GM19043 (cell line): ENCODE measurements at regions not wholly inside any gene's neighbourhood (a gene's known extent, or its start where the extent isn't known, plus 50 kb on each side); places are given as distances from the start of the nearest gene placed in this dataset.

ENCODE experiments used
- ATAC-seq: cut with Tn5 transposase; IDR thresholded peaks from one replicate; pipeline ENCODE4 v1.9.1; 2021; ENCODE audit warnings: low read depth; ENCODE audit not compliant: unreplicated experiment

DNA sequence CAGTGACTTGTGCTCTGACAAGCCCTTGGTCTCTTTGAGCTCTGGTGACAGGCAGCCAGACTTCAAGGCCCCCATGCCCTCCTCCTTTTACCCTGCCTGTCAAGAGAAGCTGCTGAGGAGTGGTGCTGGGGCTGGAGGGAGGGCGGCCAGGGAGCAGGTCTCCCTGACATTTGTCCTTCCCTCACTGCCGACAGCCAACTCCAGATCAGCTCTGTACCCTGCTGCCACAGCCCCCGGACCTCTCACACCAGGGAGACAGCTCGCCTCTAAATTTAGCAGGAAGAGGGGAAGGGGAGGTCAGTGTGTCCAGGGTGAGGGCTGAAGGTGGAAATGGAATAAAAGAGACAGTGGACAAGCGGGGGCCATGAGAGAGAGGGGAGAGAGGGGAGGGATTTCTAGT is 155.8 kb downstream of the TDRD15 start:
- ATAC-seq = no peak

DNA sequence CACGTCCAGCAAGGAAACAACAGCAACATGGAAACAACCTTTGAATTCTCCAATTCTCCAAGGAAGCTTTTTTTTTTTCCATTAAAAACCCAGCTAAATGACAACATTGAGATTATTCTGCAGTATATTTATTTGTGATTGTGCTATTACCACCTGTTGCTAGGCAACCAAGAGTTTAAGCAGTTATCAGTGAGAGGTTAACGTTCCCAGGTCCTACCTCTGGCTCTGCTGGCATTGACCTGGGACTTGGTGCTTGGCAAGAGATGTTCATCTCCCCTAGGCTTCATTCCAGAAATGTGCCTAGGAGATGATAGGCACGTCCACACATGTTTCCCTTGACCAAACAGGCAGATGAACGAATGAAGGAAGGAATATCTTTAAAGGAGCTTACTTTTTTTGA is 157.0 kb downstream of the TDRD15 start:
- no peak for ATAC-seq

DNA sequence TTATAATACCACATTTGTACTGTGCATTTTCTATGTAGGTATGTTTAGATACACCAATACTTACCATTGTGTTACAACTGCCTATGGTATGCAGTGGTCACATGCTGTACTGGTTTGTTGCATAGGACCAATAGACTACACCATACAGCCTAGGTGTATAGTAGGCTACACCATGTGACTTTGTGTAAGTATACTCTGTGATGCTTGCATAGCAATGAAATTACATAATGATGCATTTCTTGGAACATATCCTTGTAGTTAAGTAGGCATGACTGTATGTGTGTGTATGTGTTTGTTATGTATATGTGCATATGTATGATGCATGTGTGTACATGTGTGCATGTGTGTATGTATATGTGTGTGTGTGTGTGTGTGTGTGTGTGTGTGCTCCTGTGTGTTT is 157.6 kb downstream of the TDRD15 start:
- ATAC-seq = no peak

DNA sequence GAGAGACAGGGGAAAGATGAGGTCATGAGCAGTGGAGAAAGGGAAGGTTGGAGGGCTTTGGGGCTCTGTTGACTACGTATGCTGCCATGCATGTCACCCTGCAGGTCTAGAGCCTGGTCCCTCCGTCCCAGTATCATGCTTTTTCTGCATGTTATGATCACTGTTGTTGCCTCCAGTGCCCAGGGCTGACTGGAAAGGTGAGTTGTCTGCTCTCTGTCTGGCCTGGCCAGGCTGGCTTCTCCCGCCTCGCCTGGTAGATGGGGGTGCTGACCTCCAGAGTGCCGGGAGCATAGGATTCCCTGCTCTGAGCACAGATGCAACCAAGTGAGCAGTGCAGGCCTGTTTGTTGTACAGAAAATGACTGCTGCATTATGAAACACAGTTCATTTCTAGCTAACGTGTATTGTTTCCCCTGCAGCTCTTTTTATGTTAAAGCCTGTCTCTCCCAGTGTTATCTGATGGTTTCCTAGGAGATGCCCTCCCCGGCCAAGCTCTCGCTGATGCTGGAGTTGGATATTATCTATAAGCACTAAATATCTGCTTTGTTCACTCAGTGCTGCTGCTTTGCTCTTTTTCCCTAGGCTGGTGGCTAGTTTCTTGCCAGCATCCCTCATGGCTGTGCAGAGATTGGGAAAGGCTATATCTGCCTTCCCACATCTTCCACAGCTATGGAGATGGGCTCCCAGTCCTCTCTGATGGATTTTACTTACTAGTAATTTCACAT is 158.2 kb downstream of the TDRD15 start:
- ATAC-seq = no peak

DNA sequence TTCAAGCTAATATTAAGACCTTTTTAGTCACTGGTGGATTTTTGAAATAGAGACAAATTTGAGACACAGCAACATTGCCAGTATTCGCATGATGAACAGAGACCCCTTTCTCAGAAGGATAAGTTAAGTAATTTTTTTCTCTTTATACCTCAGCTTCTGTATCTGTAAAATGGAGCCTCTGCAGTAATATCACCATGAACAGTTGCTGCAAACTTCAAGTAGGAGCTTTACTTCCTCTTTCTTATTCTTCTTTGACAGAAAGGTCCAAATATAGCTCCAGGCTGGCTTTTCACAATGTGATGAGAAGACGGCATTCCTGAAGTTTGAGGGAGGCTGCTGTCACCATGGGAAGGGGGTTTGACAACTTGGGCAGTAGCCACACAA is 158.7 kb downstream of the TDRD15 start:
- no peak for ATAC-seq

DNA sequence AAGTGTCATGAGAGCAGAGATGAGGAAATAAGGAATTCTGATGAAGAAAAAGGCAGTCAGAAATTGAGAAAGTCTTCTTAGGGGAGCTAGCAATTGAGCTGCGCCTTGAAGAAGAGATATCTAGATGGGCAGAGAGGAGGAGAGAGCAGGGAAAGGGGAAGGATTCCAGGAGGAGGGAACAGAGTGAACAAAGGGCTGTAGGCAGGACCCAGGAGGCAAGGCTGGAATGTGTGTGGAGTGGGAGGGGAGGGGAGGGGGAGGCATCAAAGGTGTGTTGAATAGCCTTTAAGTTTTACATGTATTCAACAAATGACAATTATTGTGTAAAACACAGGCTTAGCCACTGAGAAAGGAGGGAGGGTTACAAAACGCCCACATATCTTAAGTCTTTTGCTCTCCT is 164.5 kb downstream of the TDRD15 start:
- no peak for ATAC-seq

DNA sequence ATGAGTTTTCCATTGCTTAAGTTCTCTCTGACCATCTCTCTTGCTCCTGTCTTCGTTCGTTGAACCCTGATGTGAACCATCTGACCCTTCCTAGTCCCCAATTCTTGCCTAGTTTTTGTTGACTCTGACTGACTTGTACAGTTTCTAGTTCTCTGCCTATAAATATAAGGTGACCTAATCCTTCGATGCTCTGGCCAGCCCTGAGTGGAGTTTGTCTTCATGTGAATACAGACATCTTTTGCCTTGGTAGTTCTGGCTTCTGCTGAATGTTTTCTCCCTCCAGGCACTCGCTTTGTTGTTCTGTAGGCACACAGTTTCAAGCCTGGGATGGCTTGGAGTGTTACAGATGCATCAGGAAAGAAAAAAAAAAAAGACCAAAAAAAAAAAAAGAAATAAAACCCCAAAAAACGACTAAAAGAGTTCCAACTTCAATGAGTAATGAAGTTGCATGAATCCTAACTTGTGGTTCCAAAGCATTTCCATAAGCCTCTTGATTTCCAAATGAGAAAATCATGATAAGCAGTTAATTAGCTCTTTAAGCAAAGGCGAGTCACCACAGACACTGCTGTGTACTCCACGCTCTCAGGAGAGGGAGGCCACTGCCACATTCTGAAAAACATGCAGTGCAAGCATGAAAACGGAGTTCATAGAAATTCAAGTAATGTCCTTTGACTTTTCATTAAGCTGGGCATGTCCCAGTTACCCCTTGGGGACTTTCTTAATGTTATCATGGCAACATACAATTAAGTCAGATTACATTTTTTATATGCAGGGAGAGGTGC is 165.2 kb downstream of the TDRD15 start:
- no peak for ATAC-seq

DNA sequence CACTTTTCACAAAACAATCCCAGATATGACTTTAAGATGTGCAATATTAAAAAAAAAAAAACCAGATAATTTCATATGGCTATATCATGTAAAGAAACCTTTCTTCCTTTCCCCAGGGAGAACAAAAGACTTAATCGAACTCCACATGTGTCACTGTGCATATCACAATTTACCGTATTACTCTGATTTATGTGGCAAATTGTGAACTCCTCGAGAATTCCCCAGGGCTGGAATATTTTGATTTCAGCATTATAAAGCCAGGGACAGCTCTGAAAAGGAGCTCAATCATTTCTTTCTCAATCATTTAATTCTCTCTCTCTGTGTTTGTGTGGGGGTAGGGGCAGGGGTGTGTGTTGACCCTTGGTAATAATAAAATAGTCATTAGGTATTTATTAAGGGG is 165.8 kb downstream of the TDRD15 start:
- no peak for ATAC-seq

DNA sequence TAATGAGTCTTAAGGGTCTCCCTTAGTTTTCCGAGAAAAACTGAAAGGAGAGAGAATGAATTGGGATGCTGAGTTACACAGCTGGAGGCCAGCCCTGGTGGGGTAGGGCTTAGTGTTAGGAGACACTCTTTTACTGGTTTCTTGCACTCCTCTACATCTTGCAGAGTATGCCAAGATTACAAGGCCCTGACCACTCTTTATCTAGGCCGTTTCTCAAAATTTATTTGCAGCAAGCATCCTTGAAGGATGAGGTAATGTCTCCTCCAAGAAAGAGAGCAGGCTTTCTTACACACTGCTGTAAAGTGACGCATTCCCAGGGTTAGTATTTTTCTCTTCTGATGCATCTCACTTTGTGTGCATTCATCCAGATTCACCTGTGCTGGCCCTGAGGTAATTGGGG is 166.2 kb downstream of the TDRD15 start:
- no peak for ATAC-seq

DNA sequence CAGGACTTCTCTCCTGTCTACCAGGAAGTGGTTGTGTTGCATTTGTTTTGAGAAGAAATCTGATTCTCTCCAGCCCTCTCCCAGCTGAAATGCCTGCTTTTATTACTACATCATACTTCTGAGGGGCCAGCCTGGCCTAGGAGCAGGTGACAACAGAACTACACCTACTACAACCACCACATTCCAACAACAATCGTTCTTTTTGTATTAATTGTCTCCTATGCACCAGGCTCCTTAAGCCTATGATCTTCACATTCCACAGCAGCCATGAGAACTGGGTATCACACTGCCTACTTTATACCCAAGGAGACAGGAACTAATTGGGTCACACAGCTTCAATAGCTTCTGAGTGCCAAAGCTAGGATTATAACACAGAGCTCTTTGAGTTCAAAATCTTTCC is 167.7 kb downstream of the TDRD15 start:
- ATAC-seq = no peak

DNA sequence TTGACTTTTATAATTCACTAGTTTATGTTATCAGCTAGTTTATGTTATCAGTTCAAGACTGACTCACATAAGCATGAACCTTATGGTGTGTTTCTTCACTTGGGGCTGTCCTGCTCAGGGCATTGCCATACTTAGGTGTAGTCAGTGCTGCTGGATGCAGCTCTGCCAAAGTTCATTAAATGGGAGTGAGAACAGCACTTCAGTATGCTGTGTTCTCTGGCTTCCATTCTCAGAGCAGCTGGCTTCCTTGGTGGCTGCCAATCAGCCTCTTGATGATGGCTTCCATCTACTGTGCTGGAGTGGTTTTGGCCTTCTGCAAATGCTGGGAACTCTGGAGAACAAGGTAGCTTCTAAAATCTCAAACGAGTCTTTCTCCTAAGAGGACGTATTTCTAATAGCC is 170.7 kb downstream of the TDRD15 start:
- ATAC-seq = no peak

DNA sequence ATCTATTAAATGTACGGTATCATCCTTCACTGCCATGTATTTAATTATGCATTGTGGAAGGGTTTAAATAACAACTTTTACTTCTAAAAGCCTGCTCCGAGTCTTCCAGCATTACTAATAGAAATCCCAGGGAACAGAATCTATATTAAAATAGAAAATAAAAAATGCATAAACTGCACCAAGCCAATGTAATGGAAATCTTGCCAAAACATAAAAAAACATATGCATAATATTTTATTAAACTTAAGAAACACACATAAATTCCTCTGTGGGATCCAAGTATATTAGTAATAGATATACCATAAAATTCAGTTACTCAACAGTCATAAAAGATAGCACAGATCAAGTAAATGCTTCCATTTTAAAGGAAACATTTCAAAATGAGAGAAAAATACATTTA is 175.6 kb downstream of the TDRD15 start:
- ATAC-seq = no peak

DNA sequence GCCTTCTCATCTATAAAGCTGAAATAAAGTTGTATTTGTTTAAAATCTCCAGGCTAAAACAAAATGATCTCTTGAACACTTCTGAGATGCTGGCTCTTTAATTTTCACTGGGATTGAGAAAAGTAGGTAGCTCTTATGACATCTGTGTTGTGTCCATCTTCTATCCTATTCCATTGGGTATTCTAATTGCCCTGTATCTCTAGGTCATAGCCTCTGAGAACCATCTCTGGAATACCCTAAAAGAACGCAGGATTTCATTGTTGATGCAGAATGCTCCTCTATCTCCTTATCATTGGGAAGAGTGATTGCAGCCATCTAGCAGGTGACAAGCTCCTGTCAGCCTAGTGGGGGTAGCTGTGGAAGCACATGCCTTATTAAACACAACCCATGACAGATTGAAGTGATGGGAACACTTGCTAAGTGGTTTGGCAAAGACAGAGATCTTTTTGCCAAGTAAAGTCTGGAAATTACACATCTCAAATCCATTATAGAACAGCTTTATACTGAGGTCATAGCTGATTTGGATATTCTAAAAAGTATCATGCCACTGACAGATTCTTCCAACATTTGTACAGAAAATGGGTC is 178.2 kb downstream of the TDRD15 start:
- no peak for ATAC-seq

DNA sequence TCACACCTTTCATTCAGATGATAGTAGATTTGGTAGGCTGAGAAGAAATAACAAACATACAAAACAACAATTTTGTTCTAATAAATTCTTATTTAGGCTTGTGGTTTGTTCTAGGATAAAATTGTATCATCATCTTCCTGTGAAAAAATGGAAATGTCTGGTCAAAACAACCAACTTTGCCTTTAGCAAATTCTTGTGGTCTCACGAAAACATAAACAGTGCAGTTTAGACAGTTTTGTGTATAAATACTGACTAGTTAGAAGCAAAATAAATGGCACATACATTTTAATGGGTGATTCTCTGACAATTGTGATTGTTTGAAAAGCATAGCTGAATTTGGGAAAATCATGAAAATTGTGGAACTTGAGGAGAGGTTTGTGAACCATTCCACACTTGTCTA is 180.1 kb downstream of the TDRD15 start:
- no peak for ATAC-seq

DNA sequence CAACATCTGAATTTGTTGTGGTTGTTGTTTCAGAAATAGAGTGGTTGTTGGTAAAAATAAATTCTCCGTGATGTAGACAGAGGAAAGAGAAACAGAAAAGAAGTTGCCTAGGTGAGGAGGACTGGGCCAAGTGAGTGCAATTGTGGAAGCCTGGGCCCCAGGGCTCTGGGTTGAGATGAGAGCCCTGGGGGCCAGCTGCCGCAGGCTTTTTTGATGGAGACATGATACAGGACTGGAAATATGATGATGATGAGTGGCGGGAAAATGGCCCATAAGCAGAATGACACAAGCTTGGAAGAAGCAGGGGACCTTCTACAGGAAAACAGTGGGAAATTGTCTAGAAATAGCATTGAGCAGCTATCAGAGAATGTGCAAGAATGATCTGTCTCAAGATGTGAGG is 181.8 kb downstream of the TDRD15 start:
- no peak for ATAC-seq

DNA sequence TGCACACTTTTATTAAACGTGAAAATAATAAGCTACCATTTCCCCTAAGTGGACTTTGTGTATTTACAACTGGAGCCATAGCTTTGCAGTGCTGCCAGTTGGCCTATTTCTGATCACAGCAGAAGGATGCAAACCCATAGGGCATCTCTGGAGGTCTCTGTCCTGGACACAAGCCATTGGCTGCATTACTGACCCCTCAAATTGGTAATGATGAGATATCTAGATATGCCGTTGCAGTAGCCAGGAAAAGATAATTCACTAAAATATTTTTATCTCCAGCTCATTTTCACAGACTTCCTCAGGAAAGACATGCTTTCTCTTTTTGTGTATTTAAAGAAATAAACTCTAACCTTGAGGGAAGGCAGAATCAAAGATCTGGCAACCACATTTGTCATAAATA is 182.5 kb downstream of the TDRD15 start:
- no peak for ATAC-seq

DNA sequence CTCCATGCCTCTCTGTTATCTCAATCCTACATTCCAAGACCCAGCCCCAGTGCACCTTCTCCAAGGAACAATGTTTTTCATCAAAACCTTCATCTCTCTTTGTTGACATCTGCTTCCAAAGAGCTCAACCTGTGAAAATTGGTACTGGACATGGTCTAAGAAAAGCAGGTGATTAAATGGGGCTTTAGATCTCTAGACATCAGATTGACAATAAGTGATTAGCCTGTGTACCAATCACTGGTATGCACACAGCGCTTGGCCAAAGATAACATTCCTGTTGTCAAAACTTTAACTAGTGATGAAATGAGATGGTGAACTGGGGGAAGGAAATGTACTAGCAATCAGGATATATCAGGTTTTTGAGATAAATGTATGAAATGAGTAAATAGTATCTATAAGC is 183.3 kb downstream of the TDRD15 start:
- ATAC-seq = no peak

DNA sequence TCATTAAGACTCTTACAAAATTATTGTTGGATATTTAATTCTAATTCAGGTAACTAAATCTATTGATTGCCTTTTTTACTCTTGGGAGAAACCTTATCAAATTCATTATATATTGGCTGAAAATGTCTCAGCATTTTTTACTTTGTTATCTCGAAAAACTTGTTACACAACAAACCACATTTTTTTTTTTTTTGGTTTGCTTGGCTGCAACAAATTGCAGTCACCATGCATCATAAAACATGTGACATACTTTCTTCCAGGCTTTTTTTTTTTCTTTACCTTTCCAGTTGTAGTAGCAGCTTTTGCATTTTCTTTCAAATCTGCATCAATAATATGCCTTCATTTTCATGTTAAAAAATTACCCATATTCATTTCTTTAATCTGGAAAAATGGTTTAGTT is 186.7 kb downstream of the TDRD15 start:
- no peak for ATAC-seq

DNA sequence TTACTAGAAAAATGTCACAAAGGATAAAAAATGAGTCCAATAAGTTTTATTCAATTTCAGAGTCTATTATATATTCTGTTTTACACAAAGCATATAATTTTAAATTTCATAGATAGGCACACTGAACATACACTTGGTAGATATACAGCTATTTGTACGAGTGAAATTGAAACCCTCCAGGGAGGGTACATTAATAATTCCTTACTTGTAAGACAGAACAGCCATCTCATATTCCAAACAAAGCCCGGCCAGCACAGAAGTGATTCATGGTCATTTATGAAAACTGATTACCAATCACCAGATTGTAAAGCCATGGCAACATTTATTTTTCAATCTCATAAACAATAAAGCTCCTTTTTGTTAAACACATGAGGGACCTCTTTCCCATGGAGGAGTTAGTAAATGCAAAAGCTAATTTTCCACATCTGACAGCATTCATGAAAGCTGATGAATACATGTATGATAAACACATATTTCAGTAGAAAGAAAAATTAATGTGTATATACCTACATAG is 190.6 kb downstream of the TDRD15 start:
- ATAC-seq = no peak

DNA sequence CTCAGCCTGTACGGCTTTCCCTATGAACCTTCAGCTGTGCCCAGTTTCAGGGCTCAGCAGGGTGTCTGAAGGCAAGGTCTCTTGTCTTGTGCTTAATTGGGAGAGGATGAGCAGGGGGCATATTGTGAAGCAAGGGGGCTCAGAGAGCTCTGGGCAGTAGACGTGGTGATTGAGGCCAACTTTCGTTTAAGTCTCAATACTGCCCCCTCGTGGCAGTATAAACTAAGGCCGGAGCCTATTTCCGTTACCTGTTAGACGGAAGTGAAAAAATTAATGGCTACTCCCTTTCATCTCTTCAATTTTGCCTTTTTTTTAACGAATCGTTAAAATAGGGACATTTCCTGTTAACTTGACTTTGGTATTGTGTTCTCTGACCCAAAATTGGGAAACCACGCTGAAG is 193.4 kb downstream of the TDRD15 start:
- peak; percentile 83 for ATAC-seq

DNA sequence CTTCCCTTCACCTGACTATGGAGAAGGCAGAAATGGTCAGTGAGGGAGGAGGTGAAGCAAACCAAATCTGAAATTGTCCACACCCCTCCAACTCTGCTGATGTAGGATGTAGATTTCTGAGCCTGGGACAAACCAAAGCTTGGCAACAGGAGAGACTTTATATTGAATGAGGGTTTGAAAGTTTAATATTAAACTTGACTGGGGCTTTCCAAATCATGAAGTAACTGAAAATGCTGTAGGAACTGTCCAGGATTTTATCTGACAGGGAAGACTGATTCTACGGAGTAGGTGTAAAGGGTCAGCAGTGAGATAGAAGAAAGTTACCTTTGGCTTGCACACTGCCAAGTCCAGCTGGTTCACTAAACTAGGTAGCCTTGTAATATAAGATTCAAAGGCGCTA is 194.5 kb downstream of the TDRD15 start:
- no peak for ATAC-seq

DNA sequence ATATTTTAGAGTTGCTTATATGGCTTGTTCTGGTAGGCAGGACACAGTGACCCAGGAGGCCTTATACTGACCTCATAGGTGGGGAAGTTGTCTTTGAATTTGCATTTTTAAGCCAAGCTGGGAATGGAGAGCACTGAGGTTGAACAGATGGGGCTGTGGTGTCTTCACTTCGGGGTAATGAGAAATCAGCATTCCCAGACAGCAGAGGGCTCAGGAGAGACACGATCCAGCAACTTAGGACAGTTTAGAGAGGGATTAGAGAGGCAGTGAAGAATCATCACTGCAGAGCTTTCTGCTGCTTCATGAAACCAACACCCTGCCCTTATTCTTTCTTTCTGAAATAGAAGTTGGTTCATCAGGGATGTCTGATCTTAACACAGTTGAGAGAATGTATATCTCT is 202.4 kb downstream of the TDRD15 start:
- no peak for ATAC-seq
